ENCODE measurements at regions not wholly inside any gene's neighbourhood (a gene's known extent, or its start where the extent isn't known, plus 50 kb on each side); places are given as distances from the start of the nearest gene placed in this dataset.

DNA sequence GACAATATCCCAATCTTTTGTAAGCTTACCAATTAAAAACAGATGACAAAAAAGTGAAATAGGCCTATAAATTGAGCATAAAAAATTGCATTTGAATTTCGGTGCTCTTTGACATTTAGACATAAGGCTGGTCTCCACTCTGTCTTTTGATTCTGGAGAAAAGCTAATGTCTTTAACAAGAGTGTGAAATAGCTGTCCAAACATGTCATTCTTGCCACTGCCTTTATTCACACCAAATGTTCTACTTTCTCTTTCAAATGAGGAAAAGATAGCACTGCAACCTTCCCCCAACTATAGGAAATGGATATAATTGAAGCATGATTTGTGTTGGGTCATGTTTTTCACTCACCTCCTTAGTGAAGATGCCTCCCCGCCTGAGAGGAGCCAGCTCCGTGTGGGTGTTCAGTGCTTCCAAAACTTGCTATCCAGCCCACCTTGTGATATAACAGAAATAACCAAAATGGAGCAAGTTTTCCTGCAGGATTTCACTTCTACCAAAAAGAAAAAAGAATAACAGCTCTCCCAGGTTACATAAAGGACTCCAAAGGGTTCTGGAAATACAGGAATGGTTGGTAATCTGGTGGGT, 55.2 kb upstream of the STK32A start:
- TF ChIP-seq, protein P1, sequence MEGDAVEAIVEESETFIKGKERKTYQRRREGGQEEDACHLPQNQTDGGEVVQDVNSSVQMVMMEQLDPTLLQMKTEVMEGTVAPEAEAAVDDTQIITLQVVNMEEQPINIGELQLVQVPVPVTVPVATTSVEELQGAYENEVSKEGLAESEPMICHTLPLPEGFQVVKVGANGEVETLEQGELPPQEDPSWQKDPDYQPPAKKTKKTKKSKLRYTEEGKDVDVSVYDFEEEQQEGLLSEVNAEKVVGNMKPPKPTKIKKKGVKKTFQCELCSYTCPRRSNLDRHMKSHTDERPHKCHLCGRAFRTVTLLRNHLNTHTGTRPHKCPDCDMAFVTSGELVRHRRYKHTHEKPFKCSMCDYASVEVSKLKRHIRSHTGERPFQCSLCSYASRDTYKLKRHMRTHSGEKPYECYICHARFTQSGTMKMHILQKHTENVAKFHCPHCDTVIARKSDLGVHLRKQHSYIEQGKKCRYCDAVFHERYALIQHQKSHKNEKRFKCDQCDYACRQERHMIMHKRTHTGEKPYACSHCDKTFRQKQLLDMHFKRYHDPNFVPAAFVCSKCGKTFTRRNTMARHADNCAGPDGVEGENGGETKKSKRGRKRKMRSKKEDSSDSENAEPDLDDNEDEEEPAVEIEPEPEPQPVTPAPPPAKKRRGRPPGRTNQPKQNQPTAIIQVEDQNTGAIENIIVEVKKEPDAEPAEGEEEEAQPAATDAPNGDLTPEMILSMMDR (IDR thresholded peaks at IDR 0.05) = no peak
- TF ChIP-seq POLR2A (IDR thresholded peaks at IDR 0.05) = no peak
